ENCODE measurements at regions not wholly inside any gene's neighbourhood (a gene's known extent, or its start where the extent isn't known, plus 50 kb on each side); places are given as distances from the start of the nearest gene placed in this dataset.

DNA sequence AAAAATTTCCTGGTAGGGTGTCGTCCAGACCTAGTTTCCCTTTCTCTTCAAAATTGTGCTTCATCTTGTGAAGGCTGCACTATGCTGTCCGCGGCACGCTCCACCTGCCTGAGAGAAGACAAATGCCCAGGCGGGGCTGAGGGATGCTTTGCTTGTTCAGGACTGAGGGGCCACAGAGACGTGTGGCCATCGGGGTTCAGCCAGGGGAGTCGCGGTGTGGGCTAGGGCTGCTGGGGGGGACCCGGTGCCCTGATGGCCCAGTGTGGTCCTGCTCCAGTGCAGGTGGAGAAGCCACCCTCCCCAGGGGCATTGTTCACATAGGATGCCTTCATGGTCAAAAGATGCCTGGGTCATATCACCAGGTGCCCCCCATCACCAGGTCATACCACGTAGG, 107.8 kb upstream of the SHH start:
- no peak for TF ChIP-seq FOS (IDR thresholded peaks at IDR 0.05; ENCODE audit: low read depth, low read length)
- no peak for TF ChIP-seq CHD1 (IDR thresholded peaks at IDR 0.05; ENCODE audit: low read depth, low read length)
- TF ChIP-seq, protein P1, sequence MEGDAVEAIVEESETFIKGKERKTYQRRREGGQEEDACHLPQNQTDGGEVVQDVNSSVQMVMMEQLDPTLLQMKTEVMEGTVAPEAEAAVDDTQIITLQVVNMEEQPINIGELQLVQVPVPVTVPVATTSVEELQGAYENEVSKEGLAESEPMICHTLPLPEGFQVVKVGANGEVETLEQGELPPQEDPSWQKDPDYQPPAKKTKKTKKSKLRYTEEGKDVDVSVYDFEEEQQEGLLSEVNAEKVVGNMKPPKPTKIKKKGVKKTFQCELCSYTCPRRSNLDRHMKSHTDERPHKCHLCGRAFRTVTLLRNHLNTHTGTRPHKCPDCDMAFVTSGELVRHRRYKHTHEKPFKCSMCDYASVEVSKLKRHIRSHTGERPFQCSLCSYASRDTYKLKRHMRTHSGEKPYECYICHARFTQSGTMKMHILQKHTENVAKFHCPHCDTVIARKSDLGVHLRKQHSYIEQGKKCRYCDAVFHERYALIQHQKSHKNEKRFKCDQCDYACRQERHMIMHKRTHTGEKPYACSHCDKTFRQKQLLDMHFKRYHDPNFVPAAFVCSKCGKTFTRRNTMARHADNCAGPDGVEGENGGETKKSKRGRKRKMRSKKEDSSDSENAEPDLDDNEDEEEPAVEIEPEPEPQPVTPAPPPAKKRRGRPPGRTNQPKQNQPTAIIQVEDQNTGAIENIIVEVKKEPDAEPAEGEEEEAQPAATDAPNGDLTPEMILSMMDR (conservative IDR thresholded peaks at IDR 0.05; ENCODE audit: low read depth, low read length), result no peak
- no peak for TF ChIP-seq RAD21 (IDR thresholded peaks at IDR 0.05; ENCODE audit: low read length)
